GM21825 (cell line): ENCODE measurements at regions not wholly inside any gene's neighbourhood (a gene's known extent, or its start where the extent isn't known, plus 50 kb on each side); places are given as distances from the start of the nearest gene placed in this dataset.
"Not testable (repeated sequence)": the region's sequence is repeated elsewhere in the genome, so short reads cannot be mapped to it uniquely, and the experiment has no call there.

ENCODE experiments used
- ATAC-seq: cut with Tn5 transposase; IDR thresholded peaks from one replicate; pipeline ENCODE4 v1.9.1; 2021; ENCODE audit warnings: mild to moderate bottlenecking, moderate library complexity; ENCODE audit not compliant: unreplicated experiment

- ATAC-seq = no peak
These were observed 448.2 kb downstream of the SEMA3D start for GRCh38 chr7:84738583-84739150.

- ATAC-seq = no peak
These were observed 451.2 kb downstream of the SEMA3D start for GRCh38 chr7:84735677-84736076.

GRCh38 chr7:84735011-84735410, 451.8 kb downstream of the SEMA3D start:
- no peak for ATAC-seq

DNA sequence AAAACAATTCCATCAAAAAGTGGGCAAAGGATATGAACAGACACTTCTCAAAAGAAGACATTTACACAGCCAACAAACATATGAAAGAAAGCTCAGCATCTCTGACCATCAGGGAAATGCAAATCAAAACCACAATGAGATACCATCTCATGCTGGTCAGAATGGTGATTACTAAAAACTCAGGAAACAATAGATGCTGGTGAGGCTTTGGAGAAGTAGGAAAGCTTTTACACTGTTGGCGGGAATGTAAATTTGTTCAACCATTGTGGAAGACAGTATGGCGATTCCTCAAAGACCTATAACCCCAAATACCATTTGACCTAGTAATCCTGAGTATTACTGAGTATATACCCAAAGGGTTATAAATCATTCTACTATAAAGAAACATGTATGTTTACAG, 452.9 kb downstream of the SEMA3D start:
- ATAC-seq = not testable (repeated sequence)

- not testable (repeated sequence) for ATAC-seq
These were observed 456.0 kb downstream of the SEMA3D start for GRCh38 chr7:84730864-84731263.

GRCh38 chr7:84729284-84729683, 457.6 kb downstream of the SEMA3D start:
- no peak for ATAC-seq

GRCh38 chr7:84722734-84723133, 464.1 kb downstream of the SEMA3D start:
- no peak for ATAC-seq

- ATAC-seq = no peak
These were observed 464.8 kb downstream of the SEMA3D start for GRCh38 chr7:84722086-84722485.

DNA sequence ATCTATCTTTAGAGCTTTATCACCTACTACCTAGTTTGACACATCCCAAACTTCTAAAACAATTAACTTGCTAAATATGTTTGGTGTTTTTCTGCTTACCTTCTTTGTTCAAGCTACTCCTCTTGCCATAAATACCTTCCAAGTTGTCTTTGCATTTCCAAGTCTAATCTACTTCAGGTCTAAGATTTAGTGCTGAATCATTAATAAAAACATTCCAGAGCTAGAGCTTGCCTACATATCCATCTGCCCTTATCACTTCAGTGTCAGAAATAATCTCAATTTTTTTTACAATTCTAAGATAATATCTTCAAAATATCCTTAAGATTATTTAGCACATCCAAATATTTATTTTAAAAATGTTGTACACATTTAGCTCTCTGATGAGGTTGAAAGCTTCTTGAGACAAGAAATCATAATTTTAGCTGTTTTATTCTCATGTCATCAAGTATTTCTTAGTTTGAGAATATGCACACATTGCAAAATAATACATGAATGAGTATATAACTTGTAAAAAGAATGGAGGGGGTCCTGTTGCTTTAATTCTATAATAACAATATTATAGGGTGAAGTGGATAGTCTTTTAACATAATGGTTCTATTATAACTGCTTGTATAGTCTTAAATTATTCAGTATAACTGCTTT, 466.3 kb downstream of the SEMA3D start:
- ATAC-seq = no peak

DNA sequence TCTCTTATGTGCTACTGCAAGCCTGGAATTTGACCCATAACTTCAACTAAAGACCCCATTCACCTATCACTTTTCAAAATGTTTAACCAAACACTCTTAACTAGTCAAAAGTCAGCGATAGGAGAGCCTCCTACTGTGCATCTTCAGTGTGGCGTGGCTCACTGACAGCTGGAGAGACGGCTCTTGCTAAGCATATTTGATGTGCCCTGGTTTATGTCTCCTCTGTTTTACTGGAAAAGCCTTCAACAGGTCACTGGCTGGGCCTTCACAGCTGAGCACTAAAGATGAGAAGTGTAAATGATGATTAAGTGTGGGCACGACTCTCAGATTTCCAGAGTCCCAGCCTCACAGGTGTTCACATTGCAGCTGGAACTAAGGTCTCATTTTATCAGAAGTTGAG, 472.1 kb downstream of the SEMA3D start:
- ATAC-seq = no peak

DNA sequence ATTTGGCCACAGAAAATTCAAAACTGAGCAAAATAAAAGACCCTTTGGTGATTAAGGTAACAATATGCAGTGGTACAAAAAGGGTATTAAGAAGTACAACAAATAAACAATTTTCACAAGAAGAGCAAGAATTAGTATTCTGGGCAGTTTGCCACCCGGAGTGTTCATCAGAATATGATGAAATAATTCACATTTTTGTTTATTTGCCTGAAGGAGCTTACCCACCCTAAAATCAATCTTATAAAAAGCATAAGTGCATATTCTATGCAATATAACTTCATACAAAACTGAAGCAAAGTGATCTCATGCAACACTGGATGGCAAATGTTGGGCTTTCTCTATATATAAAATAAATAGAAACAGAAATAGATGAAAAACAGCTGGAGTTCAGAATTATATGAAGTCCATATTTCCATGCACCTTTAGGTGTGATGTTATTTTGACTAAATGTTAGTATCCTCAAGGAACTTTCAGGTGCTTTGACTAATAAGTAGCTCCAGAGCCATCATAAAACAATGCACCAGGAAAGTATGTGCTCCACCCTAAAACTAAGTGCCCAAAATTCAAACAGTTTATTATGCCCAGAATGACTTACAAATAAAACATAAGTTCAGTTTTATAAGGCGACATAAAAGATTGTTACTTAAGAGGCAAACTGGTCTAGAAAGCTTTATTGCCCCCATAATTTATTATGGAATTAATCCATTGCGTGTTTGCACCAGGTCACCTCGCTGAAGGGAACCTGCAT, 474.3 kb downstream of the SEMA3D start:
- no peak for ATAC-seq

GRCh38 chr7:84710538-84710937, 476.3 kb downstream of the SEMA3D start:
- not testable (repeated sequence) for ATAC-seq

GRCh38 chr7:84705706-84706105, 481.1 kb downstream of the SEMA3D start:
- no peak for ATAC-seq

GRCh38 chr7:84705079-84705478, 481.8 kb downstream of the SEMA3D start:
- ATAC-seq = no peak

DNA sequence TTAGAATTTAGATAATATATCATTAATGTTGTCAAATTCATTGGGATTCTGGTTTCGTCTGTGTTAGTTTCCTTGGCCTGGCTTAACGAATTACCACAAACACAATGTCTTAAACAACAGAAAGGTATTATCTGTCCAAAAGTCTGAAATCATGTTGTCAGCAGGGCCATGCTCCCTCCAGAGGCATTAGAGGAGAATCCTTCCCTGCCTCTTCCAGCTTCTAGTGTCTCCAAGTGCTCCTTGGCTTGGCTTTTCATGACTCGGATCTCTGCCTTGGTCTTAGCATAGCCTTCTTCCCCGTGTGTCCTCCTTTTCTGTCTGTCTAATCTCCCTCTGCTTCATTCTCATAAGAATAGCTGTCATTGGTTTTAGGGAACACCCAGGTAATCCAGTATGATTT, 482.5 kb downstream of the SEMA3D start:
- no peak for ATAC-seq

DNA sequence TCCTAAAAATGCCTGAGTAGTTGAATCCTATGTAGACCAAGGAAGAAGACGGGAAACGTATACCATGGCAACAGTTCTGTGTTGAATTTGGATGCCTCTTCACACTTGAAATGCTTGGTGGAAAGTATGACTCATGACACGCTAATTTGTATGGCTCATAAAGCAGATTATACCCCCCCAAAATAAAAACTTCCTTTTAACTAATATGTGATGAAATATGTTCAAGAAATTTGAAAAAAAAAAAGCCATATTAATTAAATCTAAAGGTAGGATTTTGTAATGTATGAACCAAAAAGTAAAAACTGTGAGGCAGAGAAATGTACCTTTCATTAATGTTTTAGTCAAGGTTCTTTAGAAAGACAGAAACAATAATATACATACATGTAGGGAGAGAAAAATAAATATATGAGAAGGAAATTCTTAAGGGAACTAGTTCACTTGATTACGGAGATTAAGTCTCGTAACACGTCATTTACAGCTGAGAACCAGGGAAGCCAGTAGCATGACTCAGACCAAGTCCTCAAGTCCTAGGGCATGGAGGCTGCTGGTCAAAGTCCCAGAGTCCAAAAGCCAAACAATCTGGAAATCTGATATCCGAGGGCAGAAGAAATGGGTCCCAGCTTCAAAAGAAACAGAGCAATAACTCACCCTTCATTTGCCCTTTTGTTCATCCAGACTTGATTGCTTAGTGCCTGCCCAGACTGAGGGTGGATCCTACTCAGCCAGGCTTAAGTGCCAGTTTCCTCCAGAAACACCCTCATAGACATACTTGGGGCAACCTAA, 485.1 kb downstream of the SEMA3D start:
- ATAC-seq = no peak

DNA sequence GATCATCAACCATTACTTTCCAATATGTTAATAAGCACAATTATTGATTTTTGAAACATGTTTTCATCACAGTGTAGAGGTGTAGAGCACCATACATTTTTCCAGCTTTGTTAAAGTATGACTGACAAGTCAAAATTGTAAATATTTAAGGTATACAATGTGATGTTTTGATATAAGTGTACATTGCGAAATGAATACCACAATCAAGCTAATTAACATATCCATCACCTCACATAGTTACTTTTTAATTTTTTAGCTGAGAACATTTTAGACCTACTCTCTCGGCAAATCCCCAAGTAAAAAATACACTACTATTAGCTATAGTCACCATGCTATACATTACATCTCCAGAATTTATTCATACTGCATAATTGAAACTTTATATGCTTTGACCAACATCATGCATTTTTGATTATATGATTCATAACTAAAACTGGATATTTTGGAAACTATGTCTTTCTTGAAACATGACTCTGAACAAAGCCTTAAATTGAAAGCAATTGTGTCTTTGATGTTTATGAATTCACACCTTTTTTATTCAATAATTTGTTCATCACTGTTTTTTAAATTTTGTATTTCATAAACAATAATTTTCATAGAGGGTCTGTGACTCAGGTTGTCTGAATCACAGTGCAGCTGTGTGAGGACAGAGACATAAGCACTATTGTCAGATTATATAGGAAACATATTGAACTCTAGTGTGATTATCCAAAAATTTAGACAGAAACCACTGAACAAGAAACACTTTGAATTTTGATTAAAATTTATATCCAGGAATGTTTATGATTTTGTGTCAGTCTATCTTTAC, 486.1 kb downstream of the SEMA3D start:
- no peak for ATAC-seq

DNA sequence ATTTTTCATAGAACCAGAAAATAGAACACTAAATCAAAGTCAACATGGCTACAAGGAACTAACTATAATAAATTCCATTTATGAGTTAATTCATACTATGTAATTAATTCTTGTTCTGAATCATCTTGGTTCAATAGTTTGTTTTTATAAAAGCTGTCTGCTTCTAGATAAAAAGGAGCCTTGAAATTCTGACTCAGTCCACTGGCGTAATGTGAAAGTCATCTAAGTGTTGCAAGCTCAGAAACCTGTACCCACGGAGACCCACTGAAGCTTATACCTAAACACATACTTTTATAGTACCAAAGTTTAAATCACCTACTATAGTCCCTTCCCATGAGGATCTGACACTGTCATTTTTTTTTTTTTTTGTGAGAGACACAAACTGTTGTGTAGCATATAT, 489.4 kb downstream of the SEMA3D start:
- ATAC-seq = no peak

GRCh38 chr7:84693483-84693882, 493.4 kb downstream of the SEMA3D start:
- no peak for ATAC-seq

DNA sequence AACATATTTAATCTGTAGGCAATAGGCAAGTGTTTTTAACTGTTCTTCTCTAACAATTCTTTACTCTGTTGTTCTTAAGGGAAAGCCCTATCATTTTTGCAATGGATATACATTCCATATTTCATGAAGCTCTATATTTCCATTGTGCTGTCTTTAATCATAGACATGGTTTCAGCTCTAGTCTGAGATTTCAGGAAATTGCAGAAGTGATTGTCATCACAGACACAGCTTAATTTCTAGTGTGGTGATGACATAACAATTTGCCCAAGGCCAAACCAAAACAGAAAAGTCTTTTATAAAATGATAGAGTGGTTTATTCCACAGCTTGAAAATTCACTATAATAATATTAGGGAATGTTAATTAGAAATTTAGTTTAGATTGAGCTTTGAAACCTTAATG, 494.1 kb upstream of the SEMA3A start:
- ATAC-seq = no peak

- no peak for ATAC-seq
These were observed 491.8 kb upstream of the SEMA3A start for GRCh38 chr7:84686373-84686772.
